ENCODE measurements at regions not wholly inside any gene's neighbourhood (a gene's known extent, or its start where the extent isn't known, plus 50 kb on each side); places are given as distances from the start of the nearest gene placed in this dataset.

GRCh38 chr15:21262851-21263425, 177.4 kb downstream of the POTEB3 start:
- TF ChIP-seq, protein P1, sequence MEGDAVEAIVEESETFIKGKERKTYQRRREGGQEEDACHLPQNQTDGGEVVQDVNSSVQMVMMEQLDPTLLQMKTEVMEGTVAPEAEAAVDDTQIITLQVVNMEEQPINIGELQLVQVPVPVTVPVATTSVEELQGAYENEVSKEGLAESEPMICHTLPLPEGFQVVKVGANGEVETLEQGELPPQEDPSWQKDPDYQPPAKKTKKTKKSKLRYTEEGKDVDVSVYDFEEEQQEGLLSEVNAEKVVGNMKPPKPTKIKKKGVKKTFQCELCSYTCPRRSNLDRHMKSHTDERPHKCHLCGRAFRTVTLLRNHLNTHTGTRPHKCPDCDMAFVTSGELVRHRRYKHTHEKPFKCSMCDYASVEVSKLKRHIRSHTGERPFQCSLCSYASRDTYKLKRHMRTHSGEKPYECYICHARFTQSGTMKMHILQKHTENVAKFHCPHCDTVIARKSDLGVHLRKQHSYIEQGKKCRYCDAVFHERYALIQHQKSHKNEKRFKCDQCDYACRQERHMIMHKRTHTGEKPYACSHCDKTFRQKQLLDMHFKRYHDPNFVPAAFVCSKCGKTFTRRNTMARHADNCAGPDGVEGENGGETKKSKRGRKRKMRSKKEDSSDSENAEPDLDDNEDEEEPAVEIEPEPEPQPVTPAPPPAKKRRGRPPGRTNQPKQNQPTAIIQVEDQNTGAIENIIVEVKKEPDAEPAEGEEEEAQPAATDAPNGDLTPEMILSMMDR (IDR thresholded peaks at IDR 0.05), result no peak
- no peak for TF ChIP-seq POLR2A (IDR thresholded peaks at IDR 0.05)

All from body of pancreas (tissue), 4 donors.